Natural killer cell treated with Interleukin-12 subunit alpha and Interleukin-12 subunit beta and Interleukin-15 and Interleukin-18, amount 100 ng/mL, for 72 hours (primary cell): ENCODE measurements at regions not wholly inside any gene's neighbourhood (a gene's known extent, or its start where the extent isn't known, plus 50 kb on each side); places are given as distances from the start of the nearest gene placed in this dataset.
"Not testable (repeated sequence)": the region's sequence is repeated elsewhere in the genome, so short reads cannot be mapped to it uniquely, and the experiment has no call there.

Experiments
- ATAC-seq, 2 donors: fragments of 150-1000 bp; cut with Tn5 transposase in 1 of 2; sonication (Bioruptor Pico), chemical (Tn5 transposase) in 1 of 2; 2 replicates each; pipeline ENCODE4 v1.10.0; 2021
- DNase-seq: peaks from one replicate; pipeline ENCODE4 v3.0.0; 2022; ENCODE audit warnings: low spot score
- H3K27ac Mint-ChIP-seq, 2 donors: 1 replicate in 1 of 2; 2 replicates in 1 of 2; pipeline ENCODE4 v1.8.0; 2022; ENCODE audit warnings: mixed read lengths in 2 of 2, mild to moderate bottlenecking in 1 of 2, moderate library complexity in 1 of 2
- H3K27me3 Mint-ChIP-seq, 2 donors: 1 replicate in 1 of 2; 2 replicates in 1 of 2; pipeline ENCODE4 v1.8.0; 2022; ENCODE audit warnings: mixed read lengths in 2 of 2
- H3K36me3 Mint-ChIP-seq: one replicate; pipeline ENCODE4 v1.8.0; 2022; ENCODE audit warnings: mixed read lengths
- H3K4me1 Mint-ChIP-seq, 2 donors: 1 replicate in 1 of 2; 2 replicates in 1 of 2; pipeline ENCODE4 v1.8.0; 2022; ENCODE audit warnings: low read depth in 2 of 2, mixed read lengths in 2 of 2, mild to moderate bottlenecking in 1 of 2
- H3K4me3 Mint-ChIP-seq: one replicate; pipeline ENCODE4 v1.8.0; 2022; ENCODE audit warnings: mixed read lengths
- H3K9me3 Mint-ChIP-seq: 2 replicates; pipeline ENCODE4 v1.8.0; 2022; ENCODE audit warnings: mixed read lengths

GRCh38 chr14:27862684-27863083 lies 903.9 kb upstream of the FOXG1 start:
- no peak for DNase-seq
- no peak overlapping the region for H3K4me3 Mint-ChIP-seq
- H3K27ac Mint-ChIP-seq = no peak overlapping the region
- no peaks in the 10 kb centered on the region for H3K4me1 Mint-ChIP-seq
- ATAC-seq = no peak
- H3K36me3 Mint-ChIP-seq = no peaks in the 10 kb centered on the region
- no peaks in the 10 kb centered on the region for H3K27me3 Mint-ChIP-seq
- H3K9me3 Mint-ChIP-seq = peaks cover 4% of the 10 kb centered on the region

- Mint-ChIP-seq H3K27ac (no peak overlapping the region), H3K4me1 (no peaks in the 10 kb centered on the region), H3K4me3 (no peak overlapping the region), H3K9me3 (peaks cover 4% of the 10 kb centered on the region), H3K36me3 (no peaks in the 10 kb centered on the region), H3K27me3 (no peaks in the 10 kb centered on the region)
- ATAC-seq = no peak
- DNase-seq = no peak
Measured at GRCh38 chr14:27863166-27863565, 903.4 kb upstream of the FOXG1 start.

GRCh38 chr14:27881063-27881462 lies 885.5 kb upstream of the FOXG1 start:
- Mint-ChIP-seq H3K27me3 (no peaks in the 10 kb centered on the region), H3K9me3 (peaks cover 16% of the 10 kb centered on the region), H3K27ac (no peak overlapping the region), H3K4me3 (no peak overlapping the region), H3K36me3 (peaks cover 16% of the 10 kb centered on the region), H3K4me1 (no peaks in the 10 kb centered on the region)
- ATAC-seq = no peak
- DNase-seq = no peak

- Mint-ChIP-seq H3K9me3 (peaks cover 16% of the 10 kb centered on the region), H3K27me3 (no peaks in the 10 kb centered on the region), H3K36me3 (peaks cover 16% of the 10 kb centered on the region), H3K27ac (no peak overlapping the region), H3K4me1 (no peaks in the 10 kb centered on the region), H3K4me3 (no peak overlapping the region)
- ATAC-seq (no peak), DNase-seq (no peak)
Measured at GRCh38 chr14:27881646-27882045, 884.9 kb upstream of the FOXG1 start.

GRCh38 chr14:27886256-27886655 lies 880.3 kb upstream of the FOXG1 start:
- no peak for ATAC-seq
- no peaks in the 10 kb centered on the region for H3K27me3 Mint-ChIP-seq
- no peak overlapping the region for H3K4me3 Mint-ChIP-seq
- H3K27ac Mint-ChIP-seq = no peak overlapping the region
- peaks cover 10% of the 10 kb centered on the region for H3K9me3 Mint-ChIP-seq
- H3K4me1 Mint-ChIP-seq = no peaks in the 10 kb centered on the region
- DNase-seq = no peak
- peaks cover 10% of the 10 kb centered on the region for H3K36me3 Mint-ChIP-seq

- Mint-ChIP-seq H3K27ac (no peak overlapping the region), H3K36me3 (no peaks in the 10 kb centered on the region), H3K27me3 (no peaks in the 10 kb centered on the region), H3K4me3 (no peak overlapping the region), H3K4me1 (no peaks in the 10 kb centered on the region), H3K9me3 (peaks cover 14% of the 10 kb centered on the region)
- ATAC-seq (no peak), DNase-seq (no peak)
Measured at GRCh38 chr14:27890259-27890658, 876.3 kb upstream of the FOXG1 start.

DNA sequence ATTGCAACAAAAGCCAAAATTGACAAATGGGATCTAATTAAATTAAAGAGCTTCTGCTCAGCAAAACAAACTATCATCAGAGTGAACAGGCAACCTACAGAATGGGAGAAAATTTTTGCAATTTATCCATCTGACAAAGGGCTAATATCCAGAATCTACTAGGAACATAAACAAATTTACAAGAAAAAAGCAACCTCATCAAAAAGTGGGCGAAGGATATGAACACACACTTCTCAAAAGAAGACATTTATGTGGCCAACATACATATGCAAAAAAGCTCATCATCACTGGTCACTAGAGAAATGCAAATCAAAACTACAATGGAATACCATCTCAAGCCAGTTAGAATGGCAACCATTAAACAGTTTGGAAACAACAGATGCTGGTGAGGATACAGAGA lies 858.1 kb upstream of the FOXG1 start:
- H3K4me3 Mint-ChIP-seq, H3K9me3 Mint-ChIP-seq, H3K27me3 Mint-ChIP-seq, H3K27ac Mint-ChIP-seq, DNase-seq, ATAC-seq, H3K36me3 Mint-ChIP-seq, H3K4me1 Mint-ChIP-seq: not testable (repeated sequence)

DNA sequence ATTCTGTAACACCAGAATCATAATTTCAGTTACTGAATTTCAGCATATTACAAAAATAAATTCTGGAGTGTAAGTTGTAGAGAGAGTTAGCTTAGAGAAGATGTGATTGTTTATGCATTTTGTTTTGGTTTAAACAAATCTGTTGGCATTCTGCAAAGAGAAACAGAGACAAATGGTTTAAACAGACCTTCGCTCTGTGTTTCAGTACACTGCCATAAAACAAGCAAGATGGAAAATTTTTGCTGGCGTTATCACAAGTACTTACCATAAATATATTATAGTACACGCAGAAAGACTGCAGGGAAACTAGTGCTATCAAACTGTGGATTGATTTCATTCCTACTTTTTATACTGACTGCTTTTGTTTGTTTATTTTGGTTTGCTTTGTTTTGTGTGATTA lies 850.3 kb upstream of the FOXG1 start:
- no peaks in the 10 kb centered on the region for H3K27me3 Mint-ChIP-seq
- ATAC-seq = no peak
- H3K9me3 Mint-ChIP-seq = peaks cover 15% of the 10 kb centered on the region
- H3K4me1 Mint-ChIP-seq = no peaks in the 10 kb centered on the region
- no peak for DNase-seq
- H3K4me3 Mint-ChIP-seq = no peak overlapping the region
- H3K36me3 Mint-ChIP-seq = no peaks in the 10 kb centered on the region
- no peak overlapping the region for H3K27ac Mint-ChIP-seq

DNA sequence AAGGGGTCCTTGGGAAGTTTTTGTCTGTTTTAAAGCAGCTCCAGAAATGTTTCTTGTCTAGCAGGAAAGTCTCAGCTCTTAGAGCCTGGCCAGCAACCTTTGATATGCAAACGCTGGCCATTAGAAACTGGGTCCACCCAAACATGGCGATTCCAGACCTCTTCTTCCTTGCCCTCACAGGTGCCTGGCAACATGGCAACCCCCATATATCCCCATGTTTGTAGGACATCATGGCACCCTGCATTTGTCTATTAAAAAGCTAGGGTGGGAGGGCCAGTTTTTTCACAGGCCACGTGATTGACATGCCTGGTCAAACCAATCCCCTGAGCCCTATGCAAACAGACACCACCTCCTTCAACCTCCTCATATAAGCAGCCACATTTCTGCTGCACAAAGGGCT lies 848.7 kb upstream of the FOXG1 start:
- Mint-ChIP-seq H3K36me3 (peaks cover 5% of the 10 kb centered on the region), H3K27me3 (no peaks in the 10 kb centered on the region), H3K27ac (no peak overlapping the region), H3K4me3 (no peak overlapping the region), H3K9me3 (peaks cover 13% of the 10 kb centered on the region), H3K4me1 (no peaks in the 10 kb centered on the region)
- ATAC-seq (no peak), DNase-seq (no peak)

DNA sequence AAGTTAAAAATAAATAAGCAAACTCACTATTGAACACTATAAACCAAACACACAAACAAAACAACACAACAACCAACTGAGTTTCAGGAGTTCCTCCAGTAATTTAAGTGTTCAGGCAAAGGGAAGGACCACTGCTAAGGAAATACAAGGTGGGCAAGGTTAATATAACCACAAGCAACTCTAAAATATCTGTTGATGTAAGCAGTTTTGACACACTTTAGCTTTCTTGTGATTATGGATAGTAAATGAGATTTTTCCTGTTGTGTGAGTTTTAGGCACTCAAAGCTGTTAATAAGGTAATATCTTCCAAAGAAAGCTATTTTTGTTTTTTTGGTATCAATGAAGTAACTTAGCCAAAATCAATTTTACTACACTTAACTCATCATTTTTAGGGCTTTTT lies 839.1 kb upstream of the FOXG1 start:
- DNase-seq = no peak
- H3K36me3 Mint-ChIP-seq = peaks cover 1% of the 10 kb centered on the region
- no peaks in the 10 kb centered on the region for H3K9me3 Mint-ChIP-seq
- no peaks in the 10 kb centered on the region for H3K4me1 Mint-ChIP-seq
- no peaks in the 10 kb centered on the region for H3K27me3 Mint-ChIP-seq
- H3K27ac Mint-ChIP-seq = no peak overlapping the region
- no peak for ATAC-seq
- no peak overlapping the region for H3K4me3 Mint-ChIP-seq

DNA sequence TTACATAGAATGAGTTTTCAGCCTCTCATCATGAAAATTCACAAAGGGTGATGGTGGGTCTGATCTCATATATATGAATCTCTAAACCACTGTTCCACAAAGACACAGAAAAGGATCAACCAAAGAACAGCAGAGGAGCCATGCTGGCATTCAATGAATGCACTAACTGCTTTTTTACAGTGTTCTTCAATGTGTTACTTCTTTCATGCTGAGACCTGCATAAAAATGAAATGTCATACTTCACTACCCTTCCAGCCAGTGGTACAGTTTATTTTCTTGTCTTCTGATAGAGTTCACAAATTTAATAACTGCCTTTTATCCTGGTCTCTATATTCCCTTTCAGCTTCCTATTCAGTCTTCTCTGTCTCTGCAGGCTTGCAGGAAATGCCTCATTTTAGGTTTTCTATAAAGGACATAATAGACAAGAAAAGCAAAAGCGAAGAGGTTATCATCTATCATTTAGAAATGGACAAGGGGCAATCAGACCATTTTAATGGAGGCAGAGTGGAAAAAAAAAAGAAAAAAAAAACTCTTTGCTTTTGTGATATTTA lies 836.7 kb upstream of the FOXG1 start:
- DNase-seq (no peak), ATAC-seq (no peak)
- H3K4me1 Mint-ChIP-seq = no peaks in the 10 kb centered on the region

GRCh38 chr14:27938392-27938791 lies 828.2 kb upstream of the FOXG1 start:
- Mint-ChIP-seq H3K4me3 (no peak overlapping the region), H3K36me3 (peaks cover 11% of the 10 kb centered on the region), H3K27ac (no peak overlapping the region), H3K4me1 (no peaks in the 10 kb centered on the region), H3K9me3 (peaks cover 13% of the 10 kb centered on the region), H3K27me3 (no peaks in the 10 kb centered on the region)
- ATAC-seq (no peak), DNase-seq (no peak)

More for the DNA sequence above, 836.7 kb upstream of the FOXG1 start:
- no peaks in the 10 kb centered on the region for H3K36me3 Mint-ChIP-seq
- no peak overlapping the region for H3K4me3 Mint-ChIP-seq
- H3K27me3 Mint-ChIP-seq = no peaks in the 10 kb centered on the region
- peaks cover 3% of the 10 kb centered on the region for H3K9me3 Mint-ChIP-seq
- H3K27ac Mint-ChIP-seq = no peak overlapping the region

GRCh38 chr14:27945512-27945911 lies 821.1 kb upstream of the FOXG1 start:
- no peak for DNase-seq
- H3K27me3 Mint-ChIP-seq = no peaks in the 10 kb centered on the region
- no peak overlapping the region for H3K4me3 Mint-ChIP-seq
- H3K9me3 Mint-ChIP-seq = peaks cover 4% of the 10 kb centered on the region
- no peaks in the 10 kb centered on the region for H3K36me3 Mint-ChIP-seq
- H3K4me1 Mint-ChIP-seq = no peaks in the 10 kb centered on the region
- H3K27ac Mint-ChIP-seq = no peak overlapping the region
- ATAC-seq = no peak

DNA sequence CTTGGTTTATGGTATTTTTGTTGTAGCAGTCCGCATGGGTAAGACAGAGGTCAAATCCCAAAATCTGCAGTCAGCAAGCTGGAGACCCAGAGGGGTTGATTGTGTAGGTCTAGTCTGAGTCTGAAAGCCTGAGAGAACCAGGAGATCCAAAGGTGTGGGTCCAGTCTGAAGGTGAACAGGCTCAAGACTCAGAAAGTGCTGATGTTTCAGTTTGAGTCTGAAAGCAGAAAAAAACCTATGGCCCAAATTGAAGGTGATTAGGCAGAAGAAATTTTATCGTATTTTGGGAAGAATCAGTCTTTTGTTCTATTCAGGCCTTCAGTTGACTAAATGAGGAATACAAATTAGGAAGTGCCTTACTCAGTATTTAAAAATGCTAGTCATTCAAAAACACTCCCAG lies 807.8 kb upstream of the FOXG1 start:
- no peak for DNase-seq
- H3K4me1 Mint-ChIP-seq = no peaks in the 10 kb centered on the region
- no peaks in the 10 kb centered on the region for H3K36me3 Mint-ChIP-seq
- peaks cover 12% of the 10 kb centered on the region for H3K9me3 Mint-ChIP-seq
- no peak overlapping the region for H3K4me3 Mint-ChIP-seq
- H3K27ac Mint-ChIP-seq = no peak overlapping the region
- H3K27me3 Mint-ChIP-seq = no peaks in the 10 kb centered on the region
- ATAC-seq = no peak

GRCh38 chr14:27995691-27996090 lies 770.9 kb upstream of the FOXG1 start:
- Mint-ChIP-seq H3K9me3 (peaks cover 7% of the 10 kb centered on the region), H3K27me3 (no peaks in the 10 kb centered on the region), H3K36me3 (peaks cover 5% of the 10 kb centered on the region), H3K27ac (no peak overlapping the region), H3K4me1 (no peaks in the 10 kb centered on the region), H3K4me3 (no peak overlapping the region)
- ATAC-seq (no peak), DNase-seq (no peak)
